GM18951 (cell line): ENCODE measurements at regions not wholly inside any gene's neighbourhood (a gene's known extent, or its start where the extent isn't known, plus 50 kb on each side); places are given as distances from the start of the nearest gene placed in this dataset.

Experiments used
- POLR2A ChIP-seq: IDR thresholded peaks from 4 replicates; pipeline ENCODE4 v1.6.1; 2011; ENCODE audit warnings: mild to moderate bottlenecking; ENCODE audit not compliant: insufficient read length, insufficient read depth; ENCODE audit errors: extremely low read depth
- in situ Hi-C: fragments of 300-500 bp; cut with MboI; formaldehyde crosslinking; loops from one replicate; pipeline ENCODE4 v1.12.0; 2022; ENCODE audit warnings: low sequenced_read_pairs, mixed read lengths, inconsistent platforms; ENCODE audit not compliant: unreplicated experiment

DNA sequence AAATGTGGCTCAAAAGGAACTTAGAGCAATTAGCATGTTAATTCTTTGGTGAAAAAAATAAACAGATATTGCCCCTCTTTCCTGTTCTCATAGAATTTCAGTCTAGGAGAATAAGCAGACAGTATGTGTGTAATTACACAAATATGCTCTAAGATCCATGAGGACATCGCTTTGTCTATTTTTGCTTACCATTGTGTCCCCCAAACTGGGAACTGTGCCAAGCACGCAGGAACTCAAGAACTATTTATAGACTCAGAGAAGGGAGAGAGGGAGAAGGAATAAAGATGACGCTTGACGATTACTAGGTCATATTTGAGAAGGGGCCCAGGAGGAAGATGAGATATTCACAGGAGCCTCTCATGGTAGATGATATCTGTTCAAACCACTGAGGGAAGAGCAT is 692.6 kb downstream of the RAB28 start:
- no peak for TF ChIP-seq POLR2A
- in situ Hi-C loops: no loop called here

DNA sequence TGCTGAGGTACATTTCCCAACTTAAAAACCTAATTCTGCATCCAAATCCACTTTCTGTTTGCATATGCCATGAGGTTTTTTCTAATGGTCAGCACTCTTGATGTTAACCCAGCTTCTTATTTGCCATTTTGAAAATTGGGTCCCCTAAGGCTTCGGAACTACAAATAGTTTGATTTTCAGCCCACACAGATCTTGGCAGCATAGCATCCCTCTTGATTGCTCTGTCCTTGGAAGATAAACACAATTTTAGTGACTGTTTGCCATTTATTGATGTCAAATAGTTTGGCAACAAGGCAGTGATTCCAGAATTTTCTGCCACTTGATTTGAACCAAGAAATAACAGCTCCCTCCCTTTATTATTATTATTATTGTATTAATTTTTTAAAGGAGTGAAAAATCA is 696.9 kb downstream of the RAB28 start:
- TF ChIP-seq POLR2A: no peak
- in situ Hi-C loops: no loop called here

DNA sequence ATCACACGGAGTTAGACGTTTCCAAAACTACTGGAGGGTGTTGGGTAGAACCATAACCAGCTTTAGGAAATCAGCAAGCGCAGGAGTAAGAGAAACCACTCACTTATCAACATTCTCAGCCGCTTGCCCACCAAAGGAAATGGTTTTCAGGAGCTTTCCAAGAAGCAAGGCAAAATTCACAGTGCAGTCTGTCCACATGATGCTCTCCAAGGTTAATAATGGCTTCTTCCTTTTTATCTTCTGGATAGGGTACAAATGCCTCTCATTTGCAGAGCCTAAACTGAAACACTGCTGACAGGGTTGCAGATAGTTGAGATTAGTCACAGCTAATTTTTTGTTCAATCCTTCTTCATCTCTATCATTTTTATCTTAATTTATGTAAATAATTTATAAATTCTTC is 705.4 kb downstream of the RAB28 start:
- in situ Hi-C loops: no loop called here
- TF ChIP-seq POLR2A: no peak

DNA sequence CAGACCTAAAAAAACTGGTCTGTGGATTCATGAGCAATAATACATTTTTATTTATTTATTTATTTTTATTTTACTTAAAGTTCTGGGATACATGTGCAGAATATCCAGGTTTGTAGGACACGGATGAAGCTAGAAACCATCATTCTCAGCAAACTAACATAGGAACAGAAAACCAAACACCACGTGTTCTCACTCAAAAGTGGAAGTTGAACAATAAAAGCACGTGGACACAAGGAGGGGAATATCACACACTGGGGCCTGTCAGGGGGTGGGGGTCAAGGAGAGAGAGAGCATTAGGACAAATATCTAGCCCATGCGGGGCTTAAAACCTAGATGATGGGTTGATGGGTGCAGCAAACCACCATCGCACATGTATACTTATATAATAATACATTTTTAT is 705.9 kb downstream of the RAB28 start:
- TF ChIP-seq POLR2A: no peak
- in situ Hi-C loops: no loop called here

DNA sequence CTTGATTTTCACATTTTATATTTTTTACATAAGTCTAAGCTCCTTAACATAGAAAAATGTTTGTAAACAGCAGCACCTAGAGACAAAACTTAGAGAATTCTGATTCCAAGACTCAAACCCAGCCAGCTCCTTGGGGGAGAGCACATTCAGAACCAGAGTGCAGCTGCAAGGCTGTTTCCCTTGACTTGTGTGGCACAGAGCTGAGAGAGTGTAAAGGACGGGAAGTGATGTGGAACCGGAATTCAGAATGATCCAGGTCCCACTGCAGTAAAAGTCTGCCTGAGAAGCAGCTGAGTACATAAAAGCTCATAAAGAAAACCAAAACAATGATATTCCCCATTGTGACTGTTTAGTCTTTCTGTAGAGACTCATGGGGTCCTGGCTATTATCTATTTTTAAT is 713.8 kb downstream of the RAB28 start:
- in situ Hi-C loops: no loop called here
- no peak for TF ChIP-seq POLR2A

DNA sequence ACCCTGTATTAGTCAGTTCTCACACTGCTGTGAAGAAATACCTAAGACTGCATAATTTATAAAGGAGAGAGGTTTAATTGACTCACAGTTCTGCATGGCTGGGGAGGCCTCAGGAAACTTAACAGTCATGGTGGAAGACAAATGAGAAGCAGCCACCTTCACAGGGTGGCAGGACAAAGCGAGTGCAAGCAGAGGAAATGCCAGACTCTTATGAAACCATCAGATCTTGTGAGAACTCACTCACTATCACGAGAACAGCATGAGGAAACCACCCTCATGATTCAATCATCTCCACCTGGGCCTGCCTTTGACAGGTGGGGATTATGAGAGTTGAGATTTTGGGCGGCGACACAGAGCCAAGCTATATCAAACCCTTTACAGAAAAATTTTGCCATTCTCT is 722.4 kb downstream of the RAB28 start:
- in situ Hi-C loops: no loop called here
- TF ChIP-seq POLR2A: no peak

DNA sequence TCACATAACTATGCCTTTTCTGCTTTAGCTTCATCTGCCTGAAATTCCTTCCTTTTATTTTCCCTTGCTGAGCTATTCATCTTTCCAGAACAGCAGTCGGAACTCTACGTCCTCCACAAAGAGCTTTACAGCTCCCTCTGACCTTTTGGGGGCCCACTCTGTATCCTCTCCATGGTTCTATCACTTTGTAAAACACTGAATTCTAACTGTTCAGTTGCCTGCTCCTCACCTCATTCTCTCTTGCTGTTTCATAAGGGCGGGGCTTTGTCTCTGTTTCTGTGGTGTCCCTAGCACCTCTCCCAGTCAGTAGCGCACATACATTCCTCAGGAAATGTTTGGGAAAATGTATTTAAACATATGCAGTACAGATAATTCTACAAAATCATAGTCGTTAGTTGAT is 737.0 kb downstream of the RAB28 start:
- in situ Hi-C loops: no loop called here

DNA sequence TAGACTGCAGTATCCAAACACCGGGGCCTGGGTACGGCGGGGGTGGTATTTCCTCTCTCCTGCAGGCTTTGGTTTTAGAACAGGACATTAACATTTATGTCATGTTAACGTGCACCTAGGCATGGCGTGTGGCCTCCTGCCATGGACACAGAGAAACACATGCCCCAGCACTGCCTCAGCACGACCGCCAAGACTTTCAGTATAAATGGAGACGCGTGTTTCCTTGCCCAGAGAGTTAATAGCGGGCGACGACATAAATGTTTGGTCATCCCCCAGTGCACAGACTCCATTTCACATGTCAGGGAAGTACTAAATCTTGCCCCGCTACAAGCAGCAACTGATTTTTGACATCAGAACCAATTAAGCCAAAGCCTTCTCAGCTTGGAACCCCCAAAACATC is 737.9 kb downstream of the RAB28 start:
- TF ChIP-seq POLR2A: no peak
- in situ Hi-C loops: no loop called here

More for the DNA sequence above, 737.0 kb downstream of the RAB28 start:
- TF ChIP-seq POLR2A: no peak

DNA sequence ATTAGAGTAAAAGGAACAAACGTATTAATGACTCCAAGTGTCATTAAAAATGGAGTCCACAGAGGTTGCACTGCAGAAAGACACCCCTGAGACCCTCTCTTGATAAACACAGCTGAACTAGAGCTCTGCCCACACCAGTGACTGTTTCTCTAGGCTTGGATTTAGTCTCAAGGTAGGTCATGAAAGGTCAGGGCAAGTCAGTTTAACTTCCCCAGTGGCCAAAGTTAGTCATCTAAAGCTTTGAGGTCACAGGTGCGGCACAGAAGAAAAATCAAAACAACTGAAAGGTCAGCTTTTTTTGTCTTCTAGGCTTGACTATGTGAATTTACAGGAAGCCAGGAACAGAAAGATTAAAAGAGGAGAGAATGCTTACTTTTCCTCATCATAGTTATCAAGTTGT is 749.6 kb downstream of the RAB28 start:
- no peak for TF ChIP-seq POLR2A
- in situ Hi-C loops: loop anchor here (10.0 kb wide), 1 partner anchor 820 kb away; no protein-coding TSS in a partner anchor

DNA sequence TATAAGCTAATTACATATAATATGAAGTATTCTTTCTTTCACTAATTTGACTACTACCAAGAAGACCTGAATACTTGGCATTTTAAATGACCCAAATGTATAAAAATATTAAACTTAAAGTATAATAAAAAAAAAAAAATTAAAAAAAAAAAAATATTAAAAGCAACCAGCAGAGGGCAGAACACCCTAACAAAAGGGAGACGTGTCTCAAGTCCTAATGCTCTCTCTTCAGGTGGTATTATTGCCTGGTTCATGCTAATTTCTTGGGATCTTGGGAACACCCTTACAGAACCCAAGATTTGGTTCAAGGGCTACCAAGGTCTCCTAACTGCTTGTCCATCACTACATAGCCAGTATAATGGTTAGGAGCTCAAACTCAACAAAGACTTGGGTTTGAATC is 754.8 kb downstream of the RAB28 start:
- in situ Hi-C loops: no loop called here

DNA sequence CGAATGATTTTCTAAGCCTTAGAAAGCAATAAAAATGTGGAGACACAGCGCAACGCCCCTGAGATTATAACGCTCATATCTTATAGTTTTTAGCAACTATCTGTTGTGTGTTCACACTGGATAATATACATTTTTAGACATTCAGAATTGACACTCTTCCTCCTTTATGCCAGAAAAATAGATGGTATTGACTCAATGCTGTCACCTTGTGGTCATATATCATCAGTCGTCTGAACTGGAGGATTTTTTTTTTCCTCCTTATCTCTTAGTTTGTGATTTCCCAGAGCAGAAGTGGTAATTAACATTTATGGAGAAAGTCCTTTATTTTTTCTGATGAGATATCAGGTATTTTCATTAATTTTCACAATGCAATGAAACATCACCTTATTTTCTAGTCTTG is 759.6 kb downstream of the RAB28 start:
- in situ Hi-C loops: no loop called here
- no peak for TF ChIP-seq POLR2A

More for the DNA sequence above, 754.8 kb downstream of the RAB28 start:
- TF ChIP-seq POLR2A: no peak

DNA sequence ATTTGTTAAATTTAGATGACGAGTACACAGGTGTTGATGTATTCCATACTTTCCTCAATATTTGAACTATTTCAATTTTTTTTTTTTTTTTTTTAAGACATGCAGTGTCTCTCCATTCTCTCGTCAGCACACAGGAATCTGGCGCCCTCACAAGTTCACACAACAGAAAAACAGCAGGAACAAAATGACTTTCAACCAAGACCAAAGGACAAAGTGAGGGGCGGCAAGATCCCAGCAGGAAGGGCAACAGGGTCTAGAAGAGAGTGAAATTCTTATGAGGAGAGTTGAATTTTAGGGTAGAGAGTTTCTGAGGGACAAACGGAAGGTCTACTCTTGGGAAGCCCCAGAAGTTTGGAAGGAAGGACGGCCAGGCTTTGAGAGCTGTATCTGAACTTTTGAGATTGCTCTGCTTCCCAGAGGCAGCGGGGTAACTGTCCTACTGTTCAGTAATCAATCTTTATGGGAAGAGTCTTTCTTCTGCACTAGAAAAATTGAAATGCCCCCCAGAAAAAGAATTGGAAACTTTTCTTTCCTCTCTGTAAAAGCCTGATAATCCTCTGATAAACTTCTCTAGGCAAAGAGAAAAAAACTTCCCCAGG is 760.2 kb downstream of the RAB28 start:
- in situ Hi-C loops: no loop called here
- TF ChIP-seq POLR2A: no peak

DNA sequence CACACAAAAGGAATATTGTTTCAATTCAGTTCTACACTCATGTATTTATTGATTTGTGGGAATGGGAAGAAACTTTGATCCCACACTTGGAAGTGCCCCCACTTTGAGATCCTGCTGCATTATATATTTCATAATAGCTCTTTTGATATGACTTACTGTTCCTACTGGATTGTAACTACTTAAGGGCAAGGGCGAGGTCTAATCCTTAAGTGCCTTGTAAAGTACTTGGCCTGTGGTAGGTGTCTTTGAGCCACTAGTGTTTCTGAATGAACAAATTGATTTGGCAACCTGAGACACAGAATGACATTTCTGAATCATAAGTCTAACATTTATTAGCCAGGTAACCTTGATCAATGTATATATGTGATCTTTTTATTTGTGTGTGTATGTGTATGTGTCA is 767.2 kb downstream of the RAB28 start:
- in situ Hi-C loops: no loop called here
- no peak for TF ChIP-seq POLR2A

DNA sequence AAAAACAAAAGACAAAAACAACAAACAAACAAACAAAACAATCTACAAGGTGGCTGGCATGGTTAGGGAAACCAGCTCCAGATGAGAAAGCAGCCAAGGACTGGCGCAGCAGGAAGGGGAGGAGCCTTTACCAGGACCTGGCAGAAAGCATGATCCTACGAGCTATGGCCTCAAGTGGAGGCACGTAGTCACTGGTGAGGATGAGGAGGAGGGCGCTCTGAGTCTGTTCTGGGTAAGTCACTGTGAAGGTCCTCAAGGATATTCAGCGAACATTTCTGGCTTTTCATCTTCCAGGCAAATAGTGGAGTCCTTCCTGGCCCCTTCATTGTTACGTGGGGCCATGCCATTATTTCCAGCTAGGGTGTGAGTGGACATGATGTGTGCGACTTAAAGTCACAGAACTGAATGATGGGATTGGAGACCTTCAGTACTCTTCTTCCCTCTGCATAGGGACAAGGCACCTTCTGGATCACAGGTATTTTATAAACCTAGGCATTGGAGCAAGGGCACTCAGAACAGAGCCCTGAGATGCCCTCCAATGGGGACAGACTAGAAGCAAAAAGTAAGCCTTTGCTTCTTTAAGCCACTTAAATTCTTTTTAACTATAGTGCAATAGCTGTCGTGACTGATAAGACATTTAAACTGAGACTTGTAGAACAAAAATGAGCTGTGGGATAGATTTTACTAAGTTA is 771.3 kb downstream of the RAB28 start:
- in situ Hi-C loops: no loop called here
- TF ChIP-seq POLR2A: no peak
